Uterus (tissue), 3 donors: ENCODE measurements at regions not wholly inside any gene's neighbourhood (a gene's known extent, or its start where the extent isn't known, plus 50 kb on each side); places are given as distances from the start of the nearest gene placed in this dataset.

Experiments
- DNase-seq, 2 donors: peaks; one replicate each; pipeline ENCODE4 v3.0.0-alpha.2; 2019 to 2020
- H3K27ac ChIP-seq, 2 donors: fragments of 200-600 bp; sonication (generic); 1 replicate in 1 of 2; 2 replicates in 1 of 2; pipeline ENCODE4 v1.5.1; 2016 to 2018
- H3K27me3 ChIP-seq, 2 donors: fragments of 200-600 bp; sonication (generic); one replicate each; pipeline ENCODE4 v1.5.1; 2018 to 2019; ENCODE audit warnings: control low read depth in 1 of 2
- H3K36me3 ChIP-seq, 2 donors: fragments of 200-600 bp; sonication (generic); one replicate each; pipeline ENCODE4 v1.5.1; 2019; ENCODE audit warnings: control low read depth in 1 of 2
- H3K4me1 ChIP-seq, 2 donors: fragments of 200-600 bp; sonication (generic); one replicate each; pipeline ENCODE4 v1.5.1; 2018 to 2019; ENCODE audit warnings: control low read depth in 1 of 2
- H3K4me3 ChIP-seq, 2 donors: fragments of 200-600 bp; sonication (generic); 1 replicate in 1 of 2; 2 replicates in 1 of 2; pipeline ENCODE4 v1.5.1; 2018 to 2019; ENCODE audit warnings: mild to moderate bottlenecking in 1 of 2
- H3K9me3 ChIP-seq, 2 donors: fragments of 200-600 bp; sonication (generic); one replicate each; pipeline ENCODE4 v1.5.1; 2019; ENCODE audit warnings: control low read depth in 1 of 2
- POLR2A ChIP-seq, 2 donors: fragments of 450-650 bp; IDR thresholded peaks; one replicate each; pipeline ENCODE4 v1.6.1; 2016; ENCODE audit warnings: antibody characterized with exemption in 2 of 2, mild to moderate bottlenecking in 1 of 2, moderate library complexity in 1 of 2
- intact Hi-C: fragments of 100-400 bp; cut with DNase I; formaldehyde crosslinking; loops from one replicate; pipeline ENCODE4 v1.15.1; 2023; ENCODE audit warnings: low total_unique reads
- TF ChIP-seq, protein P1 (sequence below), 4 experiments: fragments of 200-600 bp in 2 of 4; fragments of 450-650 bp in 2 of 4; sonication (generic) in 2 of 4; IDR thresholded peaks; one replicate each; pipeline ENCODE4 v1.5.1; 2016 to 2019; ENCODE audit warnings: antibody characterized with exemption in 4 of 4, mild to moderate bottlenecking in 2 of 4, moderate library complexity in 1 of 4
- donor health status: DM: yes; HTN: yes; CAD: no.

DNA sequence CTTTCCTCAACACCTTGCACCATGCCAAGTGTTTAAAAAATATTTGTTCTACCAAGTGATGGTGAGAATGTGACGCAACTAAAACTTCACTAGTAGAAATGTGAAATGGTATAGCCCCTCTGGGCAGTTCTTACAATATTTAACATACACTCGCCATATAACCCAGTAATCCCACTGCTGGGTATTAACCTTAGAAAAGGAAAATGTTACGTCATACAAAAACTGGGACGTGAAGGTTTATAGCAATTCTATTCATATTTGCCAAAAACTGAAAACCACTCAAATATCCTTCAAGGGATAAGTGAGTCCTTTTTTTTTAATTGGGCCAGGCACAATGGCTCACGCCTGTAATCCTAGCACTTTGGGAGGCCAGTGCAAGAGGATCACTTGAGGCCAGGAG is 279.3 kb downstream of the SKIDA1 start:
- intact Hi-C loops = no loop called here
- DNase-seq = no peak
- H3K9me3 ChIP-seq = no peaks in the 10 kb centered on the region
- H3K27me3 ChIP-seq = no peaks in the 10 kb centered on the region
- TF ChIP-seq, protein P1, sequence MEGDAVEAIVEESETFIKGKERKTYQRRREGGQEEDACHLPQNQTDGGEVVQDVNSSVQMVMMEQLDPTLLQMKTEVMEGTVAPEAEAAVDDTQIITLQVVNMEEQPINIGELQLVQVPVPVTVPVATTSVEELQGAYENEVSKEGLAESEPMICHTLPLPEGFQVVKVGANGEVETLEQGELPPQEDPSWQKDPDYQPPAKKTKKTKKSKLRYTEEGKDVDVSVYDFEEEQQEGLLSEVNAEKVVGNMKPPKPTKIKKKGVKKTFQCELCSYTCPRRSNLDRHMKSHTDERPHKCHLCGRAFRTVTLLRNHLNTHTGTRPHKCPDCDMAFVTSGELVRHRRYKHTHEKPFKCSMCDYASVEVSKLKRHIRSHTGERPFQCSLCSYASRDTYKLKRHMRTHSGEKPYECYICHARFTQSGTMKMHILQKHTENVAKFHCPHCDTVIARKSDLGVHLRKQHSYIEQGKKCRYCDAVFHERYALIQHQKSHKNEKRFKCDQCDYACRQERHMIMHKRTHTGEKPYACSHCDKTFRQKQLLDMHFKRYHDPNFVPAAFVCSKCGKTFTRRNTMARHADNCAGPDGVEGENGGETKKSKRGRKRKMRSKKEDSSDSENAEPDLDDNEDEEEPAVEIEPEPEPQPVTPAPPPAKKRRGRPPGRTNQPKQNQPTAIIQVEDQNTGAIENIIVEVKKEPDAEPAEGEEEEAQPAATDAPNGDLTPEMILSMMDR (IDR thresholded peaks at IDR 0.05) = no peak
- TF ChIP-seq POLR2A (IDR thresholded peaks at IDR 0.05) = no peak
- H3K27ac ChIP-seq = no peak overlapping the region
- H3K4me3 ChIP-seq = no peak overlapping the region
- no peaks in the 10 kb centered on the region for H3K4me1 ChIP-seq
- H3K36me3 ChIP-seq = no peaks in the 10 kb centered on the region

DNA sequence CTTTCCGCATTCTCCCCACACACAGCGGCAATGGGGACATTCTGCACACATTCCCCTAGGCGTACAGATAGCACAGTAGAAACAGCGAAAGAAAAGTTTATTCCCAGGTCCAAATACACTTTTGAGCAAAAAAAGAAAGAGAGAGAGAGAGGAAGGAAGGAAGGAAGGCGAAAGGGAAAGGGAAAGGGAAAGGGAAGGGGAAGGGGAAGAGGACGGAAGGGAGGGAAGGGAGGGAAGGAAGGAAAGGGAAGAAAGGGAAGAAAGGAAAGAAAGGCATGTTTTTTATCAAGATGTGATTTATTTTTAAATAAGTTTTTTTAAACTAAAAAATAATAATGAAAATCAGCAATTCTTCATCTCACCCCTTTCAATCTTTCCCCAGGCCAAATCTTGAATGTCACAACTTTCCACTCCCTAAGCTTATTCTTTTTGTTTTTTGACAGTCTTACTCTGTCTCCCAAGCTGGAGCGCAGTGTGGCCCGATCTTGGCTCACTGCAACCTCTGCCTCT is 281.7 kb downstream of the SKIDA1 start:
- Histone ChIP-seq H3K27me3 (no peaks in the 10 kb centered on the region), H3K27ac (no peak overlapping the region), H3K4me1 (no peaks in the 10 kb centered on the region), H3K36me3 (no peaks in the 10 kb centered on the region), H3K9me3 (no peaks in the 10 kb centered on the region), H3K4me3 (no peak overlapping the region)
- DNase-seq = no peak
- intact Hi-C loops = no loop called here
- TF ChIP-seq, protein P1 (IDR thresholded peaks at IDR 0.05) = no peak
- no peak for TF ChIP-seq POLR2A (IDR thresholded peaks at IDR 0.05)

DNA sequence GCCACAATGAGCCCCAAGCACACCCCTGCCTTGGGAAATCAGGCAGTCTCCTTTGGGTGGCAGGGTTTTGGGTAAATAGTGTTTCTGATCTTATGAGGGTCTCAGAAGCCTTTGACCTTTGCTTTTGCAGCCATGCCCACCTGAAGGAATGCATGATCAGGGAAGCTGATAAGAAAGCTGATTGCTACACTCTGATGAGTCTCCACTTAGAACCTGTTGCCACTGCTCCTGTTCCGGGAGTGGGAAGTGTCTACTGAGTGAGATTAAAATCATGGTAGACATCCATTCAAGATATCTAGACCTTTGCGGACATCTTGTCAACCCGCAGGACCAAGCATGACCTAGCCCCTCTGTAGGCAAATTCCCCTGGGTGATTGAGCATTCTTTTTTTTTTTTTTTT is 282.6 kb downstream of the SKIDA1 start:
- Histone ChIP-seq H3K27ac (no peak overlapping the region), H3K9me3 (no peaks in the 10 kb centered on the region), H3K4me1 (no peaks in the 10 kb centered on the region), H3K27me3 (no peaks in the 10 kb centered on the region), H3K36me3 (no peaks in the 10 kb centered on the region), H3K4me3 (no peak overlapping the region)
- intact Hi-C loops = no loop called here
- no peak for DNase-seq
- TF ChIP-seq, protein P1 (IDR thresholded peaks at IDR 0.05) = no peak
- no peak for TF ChIP-seq POLR2A (IDR thresholded peaks at IDR 0.05)

DNA sequence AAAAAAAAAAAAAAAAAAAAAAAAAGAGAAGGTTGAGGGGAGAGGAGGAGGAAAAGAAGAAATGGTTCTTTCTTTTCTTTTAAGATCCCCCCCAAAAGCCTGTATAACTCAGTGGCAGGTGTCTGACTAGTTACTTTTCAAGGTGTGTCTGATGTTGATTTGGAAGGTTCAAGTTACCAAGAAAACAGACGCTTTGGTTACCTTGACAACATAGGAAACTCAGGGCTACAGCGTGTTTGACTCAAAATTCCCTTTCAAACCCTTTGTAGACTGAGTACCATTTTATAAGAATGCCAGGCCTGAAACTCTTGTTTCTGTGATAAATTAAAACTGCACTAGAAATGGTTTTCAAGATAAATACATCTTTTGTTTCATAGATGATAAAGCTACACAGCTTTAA is 286.8 kb downstream of the SKIDA1 start:
- Histone ChIP-seq H3K36me3 (no peaks in the 10 kb centered on the region), H3K9me3 (no peaks in the 10 kb centered on the region), H3K27ac (no peak overlapping the region), H3K27me3 (no peaks in the 10 kb centered on the region), H3K4me1 (no peaks in the 10 kb centered on the region), H3K4me3 (no peak overlapping the region)
- TF ChIP-seq POLR2A (IDR thresholded peaks at IDR 0.05) = no peak
- TF ChIP-seq, protein P1 (IDR thresholded peaks at IDR 0.05) = no peak
- DNase-seq = no peak
- intact Hi-C loops = no loop called here

DNA sequence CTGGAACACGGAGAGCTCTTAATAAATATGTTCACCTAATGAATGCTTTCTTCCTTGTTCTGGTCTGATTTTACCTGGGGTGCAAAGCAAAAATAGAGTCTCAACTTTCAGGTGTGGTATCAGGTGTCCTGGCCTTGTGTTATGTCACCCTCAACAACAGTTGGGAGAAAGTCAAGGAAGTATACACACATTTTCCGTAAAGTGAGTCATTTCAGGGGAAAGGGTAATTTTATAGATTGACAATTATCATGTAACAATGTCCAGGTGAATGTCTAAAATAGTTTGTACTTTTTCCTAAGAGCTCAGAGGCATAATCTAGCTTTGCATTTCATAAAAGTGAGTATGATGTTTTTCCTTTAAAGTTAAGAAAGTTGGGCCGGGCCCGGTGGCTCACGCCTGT is 287.4 kb downstream of the SKIDA1 start:
- intact Hi-C loops = no loop called here
- Histone ChIP-seq H3K27me3 (no peaks in the 10 kb centered on the region), H3K4me1 (no peaks in the 10 kb centered on the region), H3K27ac (no peak overlapping the region), H3K36me3 (no peaks in the 10 kb centered on the region), H3K4me3 (no peak overlapping the region), H3K9me3 (no peaks in the 10 kb centered on the region)
- no peak for DNase-seq
- TF ChIP-seq, protein P1 (IDR thresholded peaks at IDR 0.05) = no peak
- TF ChIP-seq POLR2A (IDR thresholded peaks at IDR 0.05) = no peak
